Fibroblast of upper back skin (primary cell): ENCODE measurements at regions not wholly inside any gene's neighbourhood (a gene's known extent, or its start where the extent isn't known, plus 50 kb on each side); places are given as distances from the start of the nearest gene placed in this dataset.
"Not testable (repeated sequence)": the region's sequence is repeated elsewhere in the genome, so short reads cannot be mapped to it uniquely, and the experiment has no call there.

Source experiments
- DNase-seq: peaks from one replicate; pipeline ENCODE4 v3.0.0-alpha.2; 2013

DNA sequence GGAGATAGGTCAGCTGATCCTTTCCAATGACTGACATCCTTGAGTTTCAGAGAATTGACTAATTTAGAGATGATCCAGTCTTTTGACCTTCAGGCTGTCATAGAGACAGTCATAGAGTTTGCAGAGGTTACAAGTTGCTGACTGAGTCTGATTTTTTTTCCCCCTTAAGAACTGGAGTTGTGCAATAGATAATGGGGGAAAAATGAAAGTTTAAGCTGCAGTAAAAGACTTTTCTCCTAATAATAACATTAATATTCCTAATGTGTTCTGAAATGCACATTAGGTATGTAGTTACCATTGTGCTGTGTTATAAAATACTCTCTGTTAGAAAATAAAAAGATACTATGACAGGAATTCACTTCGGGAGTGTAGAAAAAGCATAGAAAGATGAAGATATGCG is 876.9 kb upstream of the RAG2 start:
- no peak for DNase-seq

GRCh38 chr11:37468344-37468743 is 870.3 kb upstream of the RAG2 start:
- DNase-seq = no peak

DNA sequence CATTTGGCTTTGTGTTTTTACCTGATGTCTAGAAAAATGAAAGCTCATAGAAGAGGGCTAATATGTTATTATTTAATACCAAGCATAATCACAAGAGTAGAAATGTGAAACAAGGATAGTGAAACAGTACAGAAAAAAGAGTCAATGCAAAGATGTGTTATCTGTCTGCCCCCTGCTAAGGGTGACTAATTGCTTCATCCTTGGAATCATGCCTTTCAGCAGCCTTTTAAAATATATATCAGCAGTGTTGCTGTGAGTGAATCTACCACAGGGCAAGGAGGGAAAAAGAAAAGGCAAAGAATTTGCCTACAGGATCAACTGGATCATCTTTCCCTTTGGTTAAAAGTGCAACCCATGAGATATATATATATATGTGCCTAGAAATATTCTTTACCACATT is 867.2 kb upstream of the RAG2 start:
- peak; percentile 56 for DNase-seq

DNA sequence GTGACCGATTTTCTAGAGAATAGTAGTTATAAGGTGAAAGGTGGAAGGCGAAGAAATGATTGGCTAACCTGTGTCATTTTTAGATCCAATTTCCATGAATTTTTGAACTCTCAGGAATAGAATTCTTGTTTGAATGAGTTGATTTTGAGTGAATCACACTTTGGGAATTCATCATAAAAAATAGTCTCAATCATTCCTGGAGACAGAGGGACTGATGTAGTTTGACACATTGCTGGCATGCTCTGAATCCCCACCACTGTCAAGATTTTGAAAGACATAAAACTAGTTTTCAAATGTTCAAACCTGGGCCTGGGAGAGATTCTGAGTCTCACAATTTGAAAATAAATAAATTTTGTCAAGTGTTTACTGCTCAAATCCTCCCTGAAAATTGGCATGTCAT is 861.4 kb upstream of the RAG2 start:
- peak; percentile 29 for DNase-seq

- DNase-seq = peak; percentile 34
Observed at GRCh38 chr11:37456746-37457145, 858.7 kb upstream of the RAG2 start.

DNA sequence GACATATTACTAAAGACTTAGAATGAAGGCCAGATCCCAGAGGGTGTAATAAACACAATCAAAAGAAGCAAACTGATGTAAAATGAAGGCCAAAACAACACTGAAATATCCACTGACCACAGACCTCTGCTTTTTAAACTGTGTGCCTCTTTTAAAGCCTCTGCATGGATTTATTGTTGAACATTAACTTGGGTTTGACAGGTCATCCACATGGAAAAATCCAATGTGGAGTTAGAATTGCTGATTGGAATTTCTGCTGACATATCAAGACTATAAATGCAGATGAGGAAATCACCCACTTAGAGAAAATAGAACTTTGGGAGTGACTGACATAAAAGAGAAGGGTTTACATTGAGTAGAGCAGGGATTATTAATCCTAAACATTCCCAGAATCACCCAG is 853.9 kb upstream of the RAG2 start:
- no peak for DNase-seq

GRCh38 chr11:37450613-37451012 is 852.6 kb upstream of the RAG2 start:
- no peak for DNase-seq

DNA sequence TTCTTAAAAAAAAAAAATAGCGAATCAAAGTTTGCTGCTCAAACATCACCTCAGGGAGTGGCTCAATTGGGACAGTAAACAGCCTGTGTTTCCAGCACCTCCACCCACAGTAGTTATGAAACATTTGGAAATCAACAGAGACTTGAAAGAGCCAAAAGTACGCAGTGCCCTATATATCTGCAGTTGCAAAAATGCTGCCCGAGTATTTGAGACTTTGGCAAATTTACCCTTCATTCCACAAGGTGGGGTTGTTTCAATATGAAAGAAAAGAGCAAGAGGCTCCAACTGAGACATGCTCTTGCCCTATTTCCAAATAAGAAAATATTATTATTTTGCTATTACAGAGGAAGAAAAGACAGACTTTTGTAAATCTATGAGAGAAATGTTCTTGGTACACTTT is 851.1 kb upstream of the RAG2 start:
- peak; percentile 71 for DNase-seq

DNA sequence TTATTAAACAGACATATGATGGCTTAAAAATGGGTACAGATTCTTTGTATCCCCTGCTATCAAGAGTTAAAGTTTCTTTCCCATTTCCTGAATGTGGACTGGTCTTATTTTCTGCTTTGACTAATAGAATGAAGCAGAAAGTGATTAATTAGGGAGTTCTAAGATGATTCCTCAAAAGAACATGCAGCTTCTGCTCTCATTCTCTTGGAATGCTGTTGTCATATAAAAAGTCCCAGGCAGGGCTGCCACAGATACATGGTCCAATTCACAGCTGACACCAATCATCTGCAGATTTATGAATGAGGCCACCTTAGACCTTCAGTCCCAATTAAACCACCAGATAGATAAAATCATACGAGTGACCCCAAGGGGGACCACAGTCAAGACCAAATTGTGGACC is 844.5 kb upstream of the RAG2 start:
- DNase-seq = peak; percentile 43

GRCh38 chr11:37431633-37432230 is 833.7 kb upstream of the RAG2 start:
- DNase-seq = not testable (repeated sequence)

- not testable (repeated sequence) for DNase-seq
Observed at GRCh38 chr11:37430966-37431632, 833.1 kb upstream of the RAG2 start.

DNA sequence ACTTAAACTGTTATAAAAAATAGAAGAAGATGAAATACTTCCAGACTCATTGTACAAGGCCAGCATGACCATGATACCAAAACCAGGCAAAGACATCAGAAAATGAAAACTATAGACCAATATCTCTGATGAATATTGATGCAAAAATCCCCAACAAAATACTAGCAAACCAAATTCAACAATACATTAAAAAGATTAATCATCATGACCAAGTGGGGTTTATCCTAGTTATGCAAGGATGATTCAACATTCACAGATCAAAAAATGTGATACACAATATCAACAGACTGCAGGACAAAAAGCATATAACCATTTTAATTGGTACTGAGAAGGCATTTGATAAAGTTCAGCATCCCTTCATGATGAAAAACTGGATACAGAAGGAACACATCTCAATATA is 824.5 kb upstream of the RAG2 start:
- peak; percentile 14 for DNase-seq

DNA sequence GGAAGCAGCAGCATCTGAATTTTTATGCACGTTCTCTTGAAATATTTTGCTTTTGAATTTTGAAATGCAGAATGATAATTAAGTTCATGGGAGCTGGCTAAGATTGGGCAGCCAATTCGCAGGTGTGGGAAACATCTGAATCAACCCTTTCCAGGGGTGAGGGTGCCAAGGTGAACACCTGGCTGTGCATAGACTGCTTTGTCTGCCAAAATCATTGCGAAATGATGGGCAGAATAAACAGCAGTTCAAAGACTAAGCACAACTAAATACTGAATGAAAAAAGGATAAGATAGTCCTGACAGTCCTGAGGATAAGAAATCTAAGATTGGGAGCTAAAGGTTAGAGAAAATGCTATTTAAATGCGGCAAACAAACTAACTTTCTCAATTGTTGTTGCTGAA is 813.3 kb upstream of the RAG2 start:
- no peak for DNase-seq

- DNase-seq = peak; percentile 87
Observed at GRCh38 chr11:37409124-37409523, 811.1 kb upstream of the RAG2 start.

DNA sequence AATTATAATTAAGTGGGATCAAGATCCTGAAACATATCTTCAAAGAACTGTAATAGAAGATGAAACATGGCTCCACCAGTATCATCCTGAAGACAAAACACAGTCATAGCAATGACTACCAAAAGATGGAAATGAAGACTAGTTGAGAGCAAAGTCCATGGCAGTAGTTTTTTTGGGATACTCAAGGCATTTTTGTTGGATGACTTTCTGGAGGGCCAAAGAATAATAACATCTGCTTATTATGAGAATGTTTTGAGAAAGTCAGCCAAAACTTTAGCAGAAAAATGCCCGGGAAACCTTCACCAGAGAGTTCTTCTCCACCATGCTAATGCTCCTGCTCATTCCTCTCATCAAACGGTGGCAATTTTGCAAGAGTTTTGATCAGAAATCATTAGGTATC is 809.4 kb upstream of the RAG2 start:
- DNase-seq = peak; percentile 66

DNA sequence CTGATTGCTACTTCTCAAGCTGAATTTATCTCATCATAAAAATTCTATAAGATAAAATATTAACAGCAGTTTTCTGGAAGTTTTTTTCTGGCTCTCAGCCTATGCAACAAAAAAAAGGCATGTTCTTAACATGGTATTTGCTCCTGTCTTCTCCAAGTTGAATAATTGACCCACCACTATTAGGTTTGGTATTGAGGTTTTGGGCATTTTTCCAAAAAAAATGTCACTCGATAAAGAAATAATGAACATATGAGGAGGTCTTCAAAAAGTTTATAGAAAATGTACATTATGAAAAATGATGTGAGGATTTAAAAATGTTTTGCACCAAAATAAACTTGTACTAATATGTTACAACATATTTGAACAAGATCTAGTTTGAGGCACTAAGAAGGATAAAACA is 808.6 kb upstream of the RAG2 start:
- DNase-seq = peak; percentile 84

- DNase-seq = no peak
Observed at GRCh38 chr11:37404231-37404630, 806.2 kb upstream of the RAG2 start.

DNA sequence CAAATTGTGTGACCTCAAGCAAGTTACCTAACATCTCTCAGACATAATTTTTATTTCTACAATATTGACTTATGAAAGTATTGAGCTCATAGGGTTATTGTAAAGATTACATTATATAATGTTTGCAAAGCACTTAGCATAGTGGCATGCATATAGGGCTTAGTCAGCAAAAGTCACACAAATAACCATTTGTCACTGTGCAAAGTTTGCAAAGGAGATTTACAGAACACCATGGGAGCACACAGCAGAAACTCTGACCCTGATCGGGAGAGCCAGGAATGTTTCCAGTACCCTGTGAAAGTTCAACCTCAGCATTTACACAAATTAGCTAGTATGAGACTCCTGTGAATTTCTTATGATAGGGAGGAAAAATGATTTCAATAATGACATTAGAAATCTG is 804.6 kb upstream of the RAG2 start:
- no peak for DNase-seq

- no peak for DNase-seq
Observed at GRCh38 chr11:37394236-37394870, 796.3 kb upstream of the RAG2 start.

DNA sequence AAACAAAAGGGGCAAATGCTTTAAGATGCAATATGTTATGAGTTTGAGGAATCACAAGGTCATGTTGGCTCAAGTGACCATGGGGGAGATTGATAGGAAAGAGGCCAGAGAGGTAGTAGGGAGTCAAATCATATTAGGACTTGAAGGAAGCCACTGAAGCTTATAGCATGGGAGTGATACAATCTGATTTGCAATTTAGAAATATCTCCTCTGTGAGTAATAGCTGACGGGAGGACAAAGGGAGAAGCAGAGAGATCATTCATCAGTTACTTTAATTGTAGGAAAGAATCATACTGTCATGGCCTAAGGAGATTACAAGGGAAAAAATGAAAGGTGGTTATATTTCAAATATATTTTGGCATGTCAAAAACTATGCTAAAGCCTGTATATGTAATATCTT is 793.6 kb upstream of the RAG2 start:
- DNase-seq = no peak

DNA sequence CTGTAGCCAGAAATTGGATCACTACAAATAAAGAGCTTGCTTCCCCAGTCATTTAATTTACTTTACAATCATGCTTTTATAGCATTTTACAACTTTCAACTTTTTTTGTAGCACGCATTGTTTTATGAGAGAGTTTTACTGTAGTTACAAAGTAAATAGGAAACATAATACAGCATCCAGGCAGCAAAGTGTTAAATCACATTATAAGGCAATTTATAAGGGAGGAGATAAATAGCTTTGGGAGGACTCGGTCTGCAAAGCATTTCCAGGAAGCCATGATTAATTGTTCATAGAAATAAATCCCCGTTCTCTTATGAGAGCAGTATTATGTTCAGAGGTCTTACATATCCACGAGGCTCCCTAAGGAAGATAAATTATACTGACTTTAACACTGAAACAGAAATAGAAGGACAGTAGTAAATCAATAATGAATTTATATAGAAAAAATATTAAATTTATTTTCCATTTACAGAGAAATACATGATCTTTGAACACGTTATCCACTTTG is 792.6 kb upstream of the RAG2 start:
- DNase-seq = no peak

- DNase-seq = no peak
Observed at GRCh38 chr11:37378958-37379357, 780.9 kb upstream of the RAG2 start.

DNA sequence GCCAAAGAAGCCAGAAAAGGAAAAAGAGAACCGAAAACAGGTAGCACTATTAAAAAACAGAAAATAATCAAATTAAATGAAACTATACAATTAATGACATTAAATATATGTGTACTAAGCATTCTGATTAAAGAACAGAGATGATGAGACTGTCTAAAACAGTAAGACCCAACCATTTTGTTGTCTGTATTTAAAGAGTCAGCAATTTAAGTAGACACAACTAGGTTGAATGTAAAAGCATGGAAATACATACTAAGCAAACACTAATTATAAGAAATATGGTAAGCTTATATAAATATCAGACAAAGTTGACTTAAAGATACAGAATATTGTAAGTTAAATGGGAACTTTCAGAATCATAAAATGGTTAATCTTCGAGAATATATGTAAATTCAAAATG is 774.6 kb upstream of the RAG2 start:
- no peak for DNase-seq

GRCh38 chr11:37371346-37371970 is 773.4 kb upstream of the RAG2 start:
- peak; percentile 29 for DNase-seq
